NCI-H187 treated with DMSO at 0.1 percent for 48 hours (cell line): ENCODE measurements at regions not wholly inside any gene's neighbourhood (a gene's known extent, or its start where the extent isn't known, plus 50 kb on each side); places are given as distances from the start of the nearest gene placed in this dataset.
"Not testable (repeated sequence)": the region's sequence is repeated elsewhere in the genome, so short reads cannot be mapped to it uniquely, and the experiment has no call there.

Experiments
- DNase-seq: peaks from one replicate; lab custom pipeline; 2025; lab: John Stamatoyannopoulos, UW

GRCh38 chr13:99737481-99738245 lies 233.9 kb downstream of the ZIC5 start:
- DNase-seq = no peak

- no peak for DNase-seq
These were observed 235.0 kb downstream of the ZIC5 start for GRCh38 chr13:99736541-99736940.

- DNase-seq = no peak
These were observed 232.9 kb downstream of the TM9SF2 start for GRCh38 chr13:99734013-99734693.

- DNase-seq = no peak
These were observed 232.1 kb downstream of the TM9SF2 start for GRCh38 chr13:99733346-99733745.

- no peak for DNase-seq
These were observed 230.5 kb downstream of the TM9SF2 start for GRCh38 chr13:99731747-99732146.

- DNase-seq = no peak
These were observed 229.1 kb downstream of the TM9SF2 start for GRCh38 chr13:99730403-99730802.

- no peak for DNase-seq
These were observed 228.5 kb downstream of the TM9SF2 start for GRCh38 chr13:99729745-99730144.

- not testable (repeated sequence) for DNase-seq
These were observed 226.4 kb downstream of the TM9SF2 start for GRCh38 chr13:99727651-99728050.

- no peak for DNase-seq
These were observed 225.1 kb downstream of the TM9SF2 start for GRCh38 chr13:99726282-99726894.

GRCh38 chr13:99725644-99726043 lies 224.4 kb downstream of the TM9SF2 start:
- no peak for DNase-seq

GRCh38 chr13:99724633-99725517 lies 223.6 kb downstream of the TM9SF2 start:
- DNase-seq = no peak

- no peak for DNase-seq
These were observed 222.6 kb downstream of the TM9SF2 start for GRCh38 chr13:99723878-99724277.

GRCh38 chr13:99722931-99723330 lies 221.7 kb downstream of the TM9SF2 start:
- DNase-seq = no peak

GRCh38 chr13:99722338-99722818 lies 221.1 kb downstream of the TM9SF2 start:
- no peak for DNase-seq

- no peak for DNase-seq
These were observed 220.5 kb downstream of the TM9SF2 start for GRCh38 chr13:99721606-99722337.

GRCh38 chr13:99717959-99718674 lies 216.8 kb downstream of the TM9SF2 start:
- DNase-seq = no peak

- no peak for DNase-seq
These were observed 207.9 kb downstream of the TM9SF2 start for GRCh38 chr13:99709134-99709533.

GRCh38 chr13:99704390-99704789 lies 203.1 kb downstream of the TM9SF2 start:
- DNase-seq = no peak

- no peak for DNase-seq
These were observed 202.6 kb downstream of the TM9SF2 start for GRCh38 chr13:99703908-99704307.

GRCh38 chr13:99702687-99703319 lies 201.5 kb downstream of the TM9SF2 start:
- DNase-seq = peak; percentile 57
